Ovary (tissue), 3 donors: ENCODE measurements at regions not wholly inside any gene's neighbourhood (a gene's known extent, or its start where the extent isn't known, plus 50 kb on each side); places are given as distances from the start of the nearest gene placed in this dataset.

Experiments
- POLR2A ChIP-seq: fragments of 450-650 bp; IDR thresholded peaks from one replicate; pipeline ENCODE4 v1.6.1; 2017; ENCODE audit warnings: antibody characterized with exemption, mild to moderate bottlenecking, moderate library complexity
- TF ChIP-seq, protein P1 (sequence below), 3 donors: fragments of 450-650 bp in 2 of 3; fragments of 200-600 bp in 1 of 3; IDR thresholded peaks; one replicate each; pipeline versions ENCODE4 v1.5.1 to v1.8.0; 2016 to 2022; ENCODE audit warnings: antibody characterized with exemption in 3 of 3, mild to moderate bottlenecking in 1 of 3
- donor health status: DM: no; HTN: no; CAD: no.

DNA sequence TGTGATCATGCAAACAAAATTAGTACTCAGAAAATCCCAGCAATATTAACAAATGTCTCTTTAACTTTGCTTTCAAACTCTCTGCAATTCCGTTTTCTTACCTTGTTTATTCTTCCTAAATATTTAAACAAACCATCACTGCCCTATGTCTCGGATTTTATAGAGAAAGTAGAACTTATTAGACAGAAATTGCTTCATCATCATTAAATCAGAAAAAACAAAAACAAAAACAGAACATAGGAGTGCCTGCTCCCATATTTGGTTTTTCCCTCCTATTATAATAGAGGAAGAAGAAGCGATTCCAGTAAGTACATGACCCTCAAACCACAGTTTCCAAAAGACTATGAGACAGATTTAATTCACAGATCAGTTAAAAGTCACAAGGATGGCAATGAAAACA is 1228.0 kb downstream of the RPA4 start:
- TF ChIP-seq, protein P1, sequence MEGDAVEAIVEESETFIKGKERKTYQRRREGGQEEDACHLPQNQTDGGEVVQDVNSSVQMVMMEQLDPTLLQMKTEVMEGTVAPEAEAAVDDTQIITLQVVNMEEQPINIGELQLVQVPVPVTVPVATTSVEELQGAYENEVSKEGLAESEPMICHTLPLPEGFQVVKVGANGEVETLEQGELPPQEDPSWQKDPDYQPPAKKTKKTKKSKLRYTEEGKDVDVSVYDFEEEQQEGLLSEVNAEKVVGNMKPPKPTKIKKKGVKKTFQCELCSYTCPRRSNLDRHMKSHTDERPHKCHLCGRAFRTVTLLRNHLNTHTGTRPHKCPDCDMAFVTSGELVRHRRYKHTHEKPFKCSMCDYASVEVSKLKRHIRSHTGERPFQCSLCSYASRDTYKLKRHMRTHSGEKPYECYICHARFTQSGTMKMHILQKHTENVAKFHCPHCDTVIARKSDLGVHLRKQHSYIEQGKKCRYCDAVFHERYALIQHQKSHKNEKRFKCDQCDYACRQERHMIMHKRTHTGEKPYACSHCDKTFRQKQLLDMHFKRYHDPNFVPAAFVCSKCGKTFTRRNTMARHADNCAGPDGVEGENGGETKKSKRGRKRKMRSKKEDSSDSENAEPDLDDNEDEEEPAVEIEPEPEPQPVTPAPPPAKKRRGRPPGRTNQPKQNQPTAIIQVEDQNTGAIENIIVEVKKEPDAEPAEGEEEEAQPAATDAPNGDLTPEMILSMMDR (IDR thresholded peaks at IDR 0.05), result no peak
- TF ChIP-seq POLR2A, result no peak
